ENCODE measurements at regions not wholly inside any gene's neighbourhood (a gene's known extent, or its start where the extent isn't known, plus 50 kb on each side); places are given as distances from the start of the nearest gene placed in this dataset.

DNA sequence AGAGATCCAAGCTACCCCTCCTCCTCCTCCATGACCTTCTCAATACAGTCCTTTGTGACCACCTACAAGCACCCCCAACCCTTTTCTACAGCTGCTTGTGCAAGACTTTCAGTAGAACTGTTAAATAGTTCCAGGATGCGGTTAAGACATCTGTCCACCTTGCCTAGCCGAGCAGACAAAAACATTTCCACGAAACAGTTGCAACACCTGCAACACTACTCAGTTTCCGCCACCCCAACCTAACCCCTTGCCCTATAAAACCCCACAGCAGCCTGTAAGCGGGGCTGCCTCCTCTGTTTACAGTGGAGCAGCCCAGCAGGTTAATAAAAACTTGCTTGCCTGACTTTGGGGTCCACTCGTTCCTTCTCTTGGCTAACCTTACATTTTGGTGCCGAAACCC is 1803.5 kb upstream of the CDH6 start:
- TF ChIP-seq EZH2phosphoT487 (IDR thresholded peaks at IDR 0.05; ENCODE audit: borderline replicate concordance, low read length) = no peak
- TF ChIP-seq, protein P1, sequence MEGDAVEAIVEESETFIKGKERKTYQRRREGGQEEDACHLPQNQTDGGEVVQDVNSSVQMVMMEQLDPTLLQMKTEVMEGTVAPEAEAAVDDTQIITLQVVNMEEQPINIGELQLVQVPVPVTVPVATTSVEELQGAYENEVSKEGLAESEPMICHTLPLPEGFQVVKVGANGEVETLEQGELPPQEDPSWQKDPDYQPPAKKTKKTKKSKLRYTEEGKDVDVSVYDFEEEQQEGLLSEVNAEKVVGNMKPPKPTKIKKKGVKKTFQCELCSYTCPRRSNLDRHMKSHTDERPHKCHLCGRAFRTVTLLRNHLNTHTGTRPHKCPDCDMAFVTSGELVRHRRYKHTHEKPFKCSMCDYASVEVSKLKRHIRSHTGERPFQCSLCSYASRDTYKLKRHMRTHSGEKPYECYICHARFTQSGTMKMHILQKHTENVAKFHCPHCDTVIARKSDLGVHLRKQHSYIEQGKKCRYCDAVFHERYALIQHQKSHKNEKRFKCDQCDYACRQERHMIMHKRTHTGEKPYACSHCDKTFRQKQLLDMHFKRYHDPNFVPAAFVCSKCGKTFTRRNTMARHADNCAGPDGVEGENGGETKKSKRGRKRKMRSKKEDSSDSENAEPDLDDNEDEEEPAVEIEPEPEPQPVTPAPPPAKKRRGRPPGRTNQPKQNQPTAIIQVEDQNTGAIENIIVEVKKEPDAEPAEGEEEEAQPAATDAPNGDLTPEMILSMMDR (IDR thresholded peaks at IDR 0.05; ENCODE audit: low read depth, low read length, poor library complexity, severe bottlenecking) = no peak
